Suprapubic skin (tissue), 4 donors: ENCODE measurements at regions not wholly inside any gene's neighbourhood (a gene's known extent, or its start where the extent isn't known, plus 50 kb on each side); places are given as distances from the start of the nearest gene placed in this dataset.

Experiments
- EP300 ChIP-seq: sonication (generic); formaldehyde crosslinking; IDR thresholded peaks from one replicate; pipeline ENCODE4 v1.6.1; 2017; ENCODE audit warnings: antibody characterized with exemption
- POLR2A ChIP-seq, 2 donors: fragments of 450-650 bp; IDR thresholded peaks; one replicate each; pipeline ENCODE4 v1.6.1; 2017; ENCODE audit warnings: antibody characterized with exemption in 2 of 2, mild to moderate bottlenecking in 2 of 2, moderate library complexity in 2 of 2
- POLR2AphosphoS5 ChIP-seq, 3 donors: sonication (generic); formaldehyde crosslinking; IDR thresholded peaks; one replicate each; pipeline ENCODE4 v1.6.1; 2017; ENCODE audit warnings: antibody characterized with exemption in 3 of 3
- TF ChIP-seq, protein P1 (sequence below), 2 donors: fragments of 200-600 bp in 1 of 2; fragments of 450-650 bp in 1 of 2; sonication (generic) in 1 of 2; IDR thresholded peaks; one replicate each; pipeline ENCODE4 v1.5.1; 2016 to 2019; ENCODE audit warnings: antibody characterized with exemption in 2 of 2, mild to moderate bottlenecking in 1 of 2, moderate library complexity in 1 of 2

DNA sequence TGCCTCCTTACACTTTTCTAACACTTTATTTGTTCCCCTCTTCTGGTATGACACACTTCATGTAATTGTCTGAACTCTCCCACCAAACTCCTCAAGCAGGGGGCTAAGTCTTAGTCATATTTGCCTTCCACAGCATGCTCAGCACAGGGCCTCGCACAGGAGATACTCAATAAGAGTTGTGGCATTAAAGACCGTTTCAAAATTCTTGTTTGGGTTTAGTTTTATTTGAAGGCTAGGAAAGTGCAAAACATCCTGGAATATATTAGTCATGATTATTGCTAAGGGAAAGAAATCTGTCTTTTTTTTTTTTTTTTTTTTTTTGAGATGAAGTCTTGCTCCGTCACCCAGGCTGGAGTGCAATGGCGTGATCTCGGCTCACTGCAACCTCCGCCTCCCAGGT, 137.6 kb upstream of the ECI2 start:
- TF ChIP-seq POLR2A (IDR thresholded peaks at IDR 0.05), result no peak
- TF ChIP-seq EP300, result no peak
- TF ChIP-seq, protein P1, sequence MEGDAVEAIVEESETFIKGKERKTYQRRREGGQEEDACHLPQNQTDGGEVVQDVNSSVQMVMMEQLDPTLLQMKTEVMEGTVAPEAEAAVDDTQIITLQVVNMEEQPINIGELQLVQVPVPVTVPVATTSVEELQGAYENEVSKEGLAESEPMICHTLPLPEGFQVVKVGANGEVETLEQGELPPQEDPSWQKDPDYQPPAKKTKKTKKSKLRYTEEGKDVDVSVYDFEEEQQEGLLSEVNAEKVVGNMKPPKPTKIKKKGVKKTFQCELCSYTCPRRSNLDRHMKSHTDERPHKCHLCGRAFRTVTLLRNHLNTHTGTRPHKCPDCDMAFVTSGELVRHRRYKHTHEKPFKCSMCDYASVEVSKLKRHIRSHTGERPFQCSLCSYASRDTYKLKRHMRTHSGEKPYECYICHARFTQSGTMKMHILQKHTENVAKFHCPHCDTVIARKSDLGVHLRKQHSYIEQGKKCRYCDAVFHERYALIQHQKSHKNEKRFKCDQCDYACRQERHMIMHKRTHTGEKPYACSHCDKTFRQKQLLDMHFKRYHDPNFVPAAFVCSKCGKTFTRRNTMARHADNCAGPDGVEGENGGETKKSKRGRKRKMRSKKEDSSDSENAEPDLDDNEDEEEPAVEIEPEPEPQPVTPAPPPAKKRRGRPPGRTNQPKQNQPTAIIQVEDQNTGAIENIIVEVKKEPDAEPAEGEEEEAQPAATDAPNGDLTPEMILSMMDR (IDR thresholded peaks at IDR 0.05), result no peak
- TF ChIP-seq POLR2AphosphoS5 (IDR thresholded peaks at IDR 0.05), result no peak
